ENCODE measurements at regions not wholly inside any gene's neighbourhood (a gene's known extent, or its start where the extent isn't known, plus 50 kb on each side); places are given as distances from the start of the nearest gene placed in this dataset.

DNA sequence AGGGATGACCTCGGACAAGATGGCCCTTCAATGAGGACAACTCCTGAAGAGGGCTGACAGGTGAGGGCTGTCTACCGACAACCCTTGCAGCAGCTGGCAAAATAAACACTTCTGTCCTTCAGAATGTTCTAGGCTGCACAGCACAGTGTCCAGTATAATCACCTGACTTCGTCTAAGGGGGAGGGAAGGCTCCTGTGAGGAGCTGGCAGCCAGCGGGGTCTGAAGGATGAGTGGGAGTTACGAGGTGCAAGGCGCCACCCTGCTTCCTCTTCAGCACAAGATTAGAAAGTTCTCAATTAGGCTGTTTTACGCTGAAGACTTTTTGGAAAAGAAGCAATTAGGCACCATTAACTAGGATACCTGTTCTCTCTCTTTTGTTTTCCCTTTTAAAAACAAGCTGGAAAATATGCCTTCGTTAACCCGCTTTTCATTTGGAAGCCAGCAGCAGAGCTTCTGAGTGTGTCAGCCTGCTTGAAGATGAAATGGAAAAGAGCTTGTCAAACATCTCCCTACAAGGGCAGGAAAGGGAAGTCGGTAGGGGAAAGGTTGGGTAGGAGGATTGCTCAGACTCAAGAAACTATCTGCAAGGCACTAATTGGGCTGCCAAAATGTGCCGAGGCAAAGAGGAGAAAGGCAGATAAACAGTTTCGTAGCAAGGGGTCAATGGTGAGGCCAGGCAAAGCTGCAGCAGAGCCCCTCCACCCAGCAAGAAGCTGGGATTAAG is 592.2 kb upstream of the CADM1 start:
- DNase-seq = no peak

DNA sequence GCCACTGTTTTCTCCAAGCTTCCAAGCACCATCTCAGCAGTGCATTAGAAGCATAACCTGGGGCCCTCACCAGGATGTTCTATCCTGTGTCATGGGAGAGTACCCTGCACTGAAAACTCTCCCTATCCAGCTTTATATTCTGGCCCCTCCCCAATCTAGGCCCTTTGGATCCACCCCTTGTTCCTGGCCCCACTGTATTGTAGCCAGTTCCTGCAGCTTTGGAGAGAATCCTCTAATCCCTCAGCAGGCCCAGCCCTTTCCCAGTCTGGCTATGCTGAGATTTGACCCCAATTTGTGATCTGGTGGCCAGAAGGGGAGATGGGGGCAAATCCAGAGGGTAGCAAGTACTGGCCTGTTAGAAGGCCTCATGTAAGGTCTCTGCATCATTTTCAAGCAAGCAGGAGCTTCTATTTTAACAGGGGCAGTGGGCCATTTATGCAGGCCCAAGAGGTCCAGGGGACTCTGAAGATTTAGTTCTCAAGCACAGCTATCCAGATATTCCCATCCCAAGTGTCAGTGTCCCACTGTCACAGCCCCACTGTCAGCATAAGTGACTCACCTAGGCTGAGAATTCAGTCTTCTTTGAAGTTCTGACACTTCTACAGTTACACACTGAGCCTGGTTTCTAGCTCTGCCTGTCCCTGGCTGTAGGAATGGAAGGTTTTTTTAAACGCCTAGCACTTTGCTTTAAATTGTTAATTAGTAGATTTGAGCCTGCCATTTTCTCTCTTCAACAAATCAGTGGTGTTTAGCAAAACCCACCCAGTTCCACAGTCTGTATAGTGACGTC is 589.5 kb upstream of the CADM1 start:
- no peak for DNase-seq

DNA sequence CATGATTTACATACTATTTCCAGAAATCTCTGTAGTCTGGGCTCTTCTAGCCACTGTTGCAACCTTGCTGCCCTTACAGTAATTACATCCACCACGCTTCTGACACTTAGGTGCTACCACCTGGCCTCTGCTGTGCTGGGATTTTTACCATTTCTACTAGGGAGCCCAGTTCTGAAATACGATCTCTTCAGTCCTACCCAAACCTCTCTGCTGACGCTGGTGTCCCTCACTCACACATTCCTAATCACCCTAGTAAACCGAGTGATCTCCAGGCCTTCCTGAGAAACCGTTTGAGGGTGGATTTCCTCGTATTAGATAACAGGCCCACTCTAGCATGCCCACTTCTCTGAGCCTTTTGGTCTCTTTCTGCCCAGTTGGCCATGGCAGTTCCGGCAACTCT is 588.9 kb upstream of the CADM1 start:
- DNase-seq = no peak

DNA sequence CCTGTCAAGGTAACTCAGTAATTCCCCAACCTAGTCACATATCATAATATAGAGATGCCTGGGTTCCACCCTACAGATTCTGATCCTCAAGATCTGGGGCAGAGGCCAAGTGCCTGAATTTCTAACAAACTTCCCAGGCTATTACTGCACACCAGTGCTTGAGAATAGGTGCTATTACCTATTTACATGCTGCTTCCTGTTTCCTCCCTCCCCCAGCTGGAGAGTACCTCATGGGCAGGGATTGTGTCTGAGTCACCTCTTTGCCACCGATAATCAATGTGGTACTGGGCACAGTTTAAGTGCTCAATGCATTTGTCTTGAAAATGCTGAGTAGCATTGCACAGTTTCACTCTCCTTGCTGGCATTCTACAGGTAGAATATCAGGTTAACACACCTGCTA is 582.2 kb upstream of the CADM1 start:
- no peak for DNase-seq

DNA sequence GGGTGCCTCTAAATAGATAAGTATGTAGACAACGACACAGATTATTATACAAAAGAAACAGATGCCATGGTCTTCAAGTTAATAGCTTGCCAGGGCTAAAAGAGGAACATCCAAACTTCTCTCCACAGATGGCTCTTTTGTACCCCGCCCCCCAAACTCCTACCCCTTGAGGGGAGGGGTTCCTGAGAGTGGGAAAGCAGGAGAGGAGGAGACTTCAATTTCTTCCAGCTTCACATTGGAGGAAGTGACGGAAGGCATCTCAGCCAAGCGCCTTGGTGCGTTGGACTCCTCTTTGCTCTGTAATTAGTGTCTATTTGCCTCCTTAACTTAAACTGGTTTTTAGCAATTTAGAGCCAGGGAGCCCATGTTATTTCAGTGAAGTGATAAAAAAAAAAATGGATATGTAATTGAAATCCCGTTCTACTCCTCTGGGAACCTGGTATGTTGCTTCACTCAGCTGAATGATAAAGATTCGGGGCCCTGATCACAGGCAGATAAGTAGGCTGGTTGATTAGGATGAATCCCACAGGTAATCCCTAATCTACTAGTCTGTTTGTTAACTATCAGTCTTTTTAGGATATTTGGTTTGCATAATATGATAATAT is 580.9 kb upstream of the CADM1 start:
- no peak for DNase-seq

DNA sequence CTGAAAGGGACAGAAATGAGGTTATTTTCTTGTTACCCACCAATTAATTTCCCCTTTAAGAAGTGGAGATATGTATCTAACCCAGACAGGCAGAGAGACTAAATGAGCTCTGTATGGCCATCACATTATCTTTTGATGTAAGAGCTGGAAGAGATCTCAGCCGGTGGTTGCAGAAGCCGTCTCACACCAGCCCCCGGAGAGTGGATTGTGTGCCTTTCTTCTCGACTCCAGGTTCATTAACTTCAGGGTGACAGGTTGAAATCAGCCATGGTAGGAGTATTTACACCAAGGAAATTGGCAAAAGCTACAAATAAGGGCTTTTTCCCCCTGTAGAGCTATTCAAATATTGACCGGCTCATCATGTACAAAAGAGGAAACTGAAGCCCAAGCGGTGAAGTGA is 580.3 kb upstream of the CADM1 start:
- DNase-seq = no peak

DNA sequence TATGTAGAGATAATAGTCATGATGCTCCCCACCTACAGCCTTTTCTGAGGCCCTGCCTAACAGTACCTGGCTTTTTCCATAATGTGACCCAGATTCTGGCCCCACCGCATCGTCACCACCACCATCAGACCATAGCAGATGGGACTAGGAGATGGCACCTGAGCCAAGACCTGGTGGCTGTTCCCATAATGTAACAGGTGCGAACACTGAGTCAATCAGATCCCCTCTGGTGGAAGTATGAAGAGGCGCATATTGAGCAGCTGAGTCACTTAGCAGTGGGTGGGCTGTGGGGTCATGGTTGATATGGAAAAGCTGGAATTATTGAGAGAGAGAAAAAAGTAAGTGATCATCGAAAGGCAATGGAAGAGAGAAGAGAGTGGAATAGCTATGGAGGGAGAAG is 578.0 kb upstream of the CADM1 start:
- no peak for DNase-seq

DNA sequence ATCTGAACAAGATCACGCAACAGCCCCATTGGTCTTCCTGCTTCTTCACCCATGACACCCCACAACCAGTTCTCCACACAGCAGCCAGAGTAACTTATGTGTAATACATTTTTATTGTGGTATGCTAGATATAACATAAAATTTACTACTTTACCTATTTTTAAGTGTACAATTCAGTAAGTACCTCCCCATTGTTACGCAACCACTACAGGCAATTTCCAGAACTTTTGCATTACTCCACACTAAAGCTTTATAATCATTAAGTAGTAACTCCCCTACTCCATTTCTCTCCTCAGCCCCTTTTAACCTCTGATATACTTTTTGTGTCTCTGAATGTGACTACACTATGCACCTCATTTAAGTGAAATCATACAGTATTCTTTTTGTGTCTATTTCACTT is 575.4 kb upstream of the CADM1 start:
- DNase-seq = no peak

DNA sequence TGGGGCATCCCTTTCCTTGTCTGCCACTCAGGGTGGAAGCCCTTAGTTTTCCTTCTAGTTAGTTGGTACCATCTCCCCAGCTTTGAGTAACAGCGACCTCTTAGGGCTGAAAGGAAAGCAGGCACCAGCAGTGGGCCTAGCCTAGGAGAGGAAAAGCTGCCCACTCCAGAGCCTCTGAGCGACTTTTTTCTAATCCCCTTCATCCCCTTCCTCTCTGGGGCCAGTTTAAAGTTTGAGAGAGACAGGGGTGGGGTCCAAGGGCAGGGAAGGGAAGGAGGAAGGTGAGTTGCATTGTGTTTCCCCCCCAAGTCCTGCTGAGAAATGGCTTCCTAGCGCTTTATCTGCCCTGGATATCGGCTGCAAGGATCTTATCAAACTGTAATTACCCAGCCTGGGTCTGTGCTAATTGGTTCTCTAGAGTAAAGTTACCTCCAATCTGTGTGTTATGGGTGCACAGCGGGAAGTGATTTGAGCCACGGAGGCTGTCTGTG is 573.9 kb upstream of the CADM1 start:
- DNase-seq = no peak

DNA sequence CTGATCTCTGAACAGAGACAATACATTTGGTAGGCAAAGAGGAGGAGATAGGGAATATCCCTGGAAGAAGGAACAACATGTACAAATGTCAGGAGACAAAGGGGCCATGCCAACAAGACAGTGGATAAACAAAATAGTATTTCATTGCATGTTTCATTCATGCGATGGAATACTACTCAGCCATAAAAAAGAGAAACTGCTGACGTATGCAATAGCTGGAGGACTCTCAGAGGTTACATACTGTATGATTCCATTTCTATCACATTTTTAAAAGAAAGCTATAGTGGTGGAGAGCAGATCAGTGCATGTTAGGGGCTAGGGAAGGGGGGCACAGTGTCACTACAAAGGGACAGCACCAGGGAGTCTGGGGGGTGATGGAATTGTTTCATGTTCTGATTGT is 572.9 kb upstream of the CADM1 start:
- no peak for DNase-seq

DNA sequence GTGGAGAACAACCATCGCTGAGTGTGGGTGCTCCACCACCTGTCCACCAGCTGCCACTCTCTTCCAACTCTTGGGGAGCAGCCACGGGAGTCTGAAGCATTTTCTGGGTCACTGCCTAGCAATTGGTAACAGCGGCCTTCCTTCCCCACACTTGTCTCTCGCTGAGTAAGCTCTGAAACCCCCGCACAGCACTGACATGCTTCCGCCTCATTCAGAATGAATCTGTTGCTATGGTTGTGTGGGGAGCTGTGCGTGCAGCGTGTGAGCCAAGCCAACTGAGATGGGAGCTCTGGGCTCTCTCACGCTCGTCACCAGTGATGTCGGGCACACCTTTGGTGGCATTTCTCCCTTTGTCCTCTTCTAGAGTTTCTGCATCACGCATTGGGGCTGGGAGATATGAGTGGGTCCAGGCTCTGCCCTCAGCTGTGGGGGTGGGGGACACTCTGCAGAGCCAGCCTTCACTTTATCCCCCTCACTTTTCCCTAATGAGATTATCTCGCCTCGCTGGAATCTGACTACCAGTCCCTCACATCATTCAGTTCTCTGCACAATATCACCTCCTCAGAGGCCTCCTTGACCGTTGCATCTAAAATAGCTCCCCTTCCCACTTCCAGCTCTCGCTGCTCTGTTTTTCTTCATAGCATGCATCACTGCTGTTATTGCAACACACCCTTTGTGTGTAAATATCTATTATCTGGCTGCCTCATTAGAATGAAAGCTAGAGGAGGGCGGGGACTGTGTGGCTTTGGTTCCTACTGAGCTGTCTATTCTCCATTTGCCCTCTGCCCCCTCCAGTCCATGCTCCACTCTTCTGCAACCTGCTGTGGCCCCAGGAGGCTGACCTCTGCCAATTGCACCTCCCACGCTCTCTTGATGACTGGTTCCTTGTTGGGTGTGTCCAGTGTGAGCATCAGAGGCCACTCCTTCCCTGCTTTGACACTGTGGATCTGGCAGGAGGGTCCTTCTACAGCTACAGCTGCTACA is 569.9 kb upstream of the CADM1 start:
- no peak for DNase-seq

DNA sequence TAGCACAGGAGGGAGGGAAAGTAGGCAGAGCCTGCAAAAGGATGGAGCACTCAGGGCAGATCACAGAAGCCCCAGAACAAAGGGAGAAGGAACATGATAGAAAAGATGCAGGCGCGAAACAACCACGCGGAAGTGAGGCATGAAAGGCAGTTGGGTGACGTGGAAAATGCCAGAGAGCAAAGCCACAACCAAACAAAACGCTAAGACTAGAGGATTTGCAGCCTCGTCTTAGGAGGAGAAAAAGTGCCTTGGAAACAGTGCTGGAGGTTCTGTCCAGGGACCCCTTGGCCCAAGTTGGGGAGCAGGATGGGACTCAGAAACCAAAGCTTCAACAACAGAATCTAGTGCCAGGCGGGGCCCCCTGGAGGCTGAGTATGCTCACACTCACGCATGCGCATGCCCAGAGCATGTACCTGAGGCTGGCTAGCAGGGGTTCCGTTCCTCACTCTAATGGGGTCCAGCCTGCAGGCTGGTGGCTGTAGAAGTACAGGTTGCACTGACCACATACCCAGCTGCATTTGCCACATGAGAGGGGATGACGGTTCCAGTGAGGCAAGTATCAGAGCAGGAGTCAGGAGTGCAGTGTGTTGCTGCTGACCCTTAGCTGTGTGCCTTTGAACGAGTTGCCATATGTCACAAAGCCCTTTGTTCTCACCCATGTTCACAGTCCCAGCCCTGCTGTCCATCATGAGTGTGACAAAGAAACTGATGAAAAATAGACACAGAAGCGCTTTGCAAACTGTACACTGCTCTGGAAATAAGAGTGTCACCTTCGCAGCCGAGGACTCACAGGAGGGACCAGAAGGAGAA is 568.6 kb upstream of the CADM1 start:
- DNase-seq = no peak

DNA sequence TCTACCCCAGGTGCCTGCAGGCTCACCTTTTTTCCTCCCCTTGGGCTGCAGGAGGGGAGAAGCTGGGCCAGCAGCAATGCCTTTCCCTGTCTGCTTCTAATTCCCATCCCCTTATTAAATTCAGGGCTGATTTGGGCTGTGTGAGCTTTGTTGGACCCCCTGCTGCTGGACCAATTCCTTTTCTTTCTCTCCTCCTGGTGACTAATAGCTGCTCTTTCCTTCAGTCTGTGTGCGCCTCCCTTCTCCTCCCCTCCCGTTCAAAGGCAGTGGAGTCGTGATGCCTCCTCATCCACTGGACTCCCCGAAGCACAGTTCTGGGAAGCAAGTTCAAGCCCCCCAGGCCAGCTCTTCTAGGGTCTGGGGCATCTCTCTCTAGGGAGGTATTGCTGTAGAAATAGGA is 567.9 kb upstream of the CADM1 start:
- DNase-seq = no peak

DNA sequence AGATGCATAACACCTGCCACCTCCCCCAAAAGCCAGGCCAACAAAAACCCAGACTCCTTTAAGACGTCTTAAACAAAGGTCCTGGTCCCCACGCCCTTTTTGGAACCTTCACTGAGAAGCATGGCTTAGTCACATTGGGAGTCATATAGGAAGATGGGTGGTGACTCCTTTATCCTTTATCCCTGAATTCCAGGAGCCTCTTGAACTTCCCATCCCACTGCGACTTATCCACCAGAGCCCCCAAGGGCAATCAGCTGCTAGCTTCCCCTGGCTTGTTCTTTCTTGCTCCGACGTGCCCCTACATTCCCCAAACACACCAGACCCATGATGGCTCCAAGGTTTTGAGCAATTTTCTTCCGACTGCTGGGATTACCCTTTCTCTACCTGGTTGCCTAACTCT is 567.0 kb upstream of the CADM1 start:
- DNase-seq = no peak

DNA sequence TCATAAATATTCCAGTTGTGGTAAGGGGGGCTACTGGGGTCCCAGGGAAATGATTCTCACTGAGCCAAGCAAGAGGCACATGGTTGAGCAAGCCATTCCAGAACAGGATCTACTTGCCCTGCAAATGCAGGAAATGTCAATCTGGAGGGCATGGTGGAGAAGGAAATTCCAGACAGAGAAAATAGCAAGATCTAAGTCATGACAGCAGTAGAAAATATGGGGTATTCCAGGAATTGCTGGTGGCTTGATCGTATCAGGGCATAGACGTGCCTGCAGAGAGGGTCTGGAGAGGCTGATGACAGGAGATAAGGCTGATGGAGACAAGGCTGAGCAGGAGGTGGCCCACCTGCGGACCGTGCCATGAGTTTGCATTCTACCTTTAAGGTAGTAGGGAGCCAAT is 566.3 kb upstream of the CADM1 start:
- DNase-seq = no peak

DNA sequence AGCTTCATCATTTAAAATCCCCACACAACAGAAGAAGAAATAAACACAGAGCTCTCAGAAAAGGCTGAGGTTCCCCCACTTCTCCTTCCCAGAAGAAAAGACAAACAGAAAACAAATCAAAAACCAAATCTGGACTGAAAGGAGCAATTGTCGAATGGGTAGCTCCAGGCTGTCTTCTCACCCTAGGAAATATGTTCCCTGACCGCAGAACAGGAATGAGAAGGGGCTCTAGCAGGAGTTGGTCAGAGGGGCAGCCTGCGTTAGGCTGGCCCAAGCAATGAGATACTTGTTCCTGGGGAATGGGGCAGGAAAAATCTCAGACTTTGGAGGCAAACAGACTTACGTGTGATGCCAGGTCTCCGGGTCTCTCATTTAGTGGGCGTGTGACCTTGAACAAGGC is 562.6 kb upstream of the CADM1 start:
- no peak for DNase-seq

DNA sequence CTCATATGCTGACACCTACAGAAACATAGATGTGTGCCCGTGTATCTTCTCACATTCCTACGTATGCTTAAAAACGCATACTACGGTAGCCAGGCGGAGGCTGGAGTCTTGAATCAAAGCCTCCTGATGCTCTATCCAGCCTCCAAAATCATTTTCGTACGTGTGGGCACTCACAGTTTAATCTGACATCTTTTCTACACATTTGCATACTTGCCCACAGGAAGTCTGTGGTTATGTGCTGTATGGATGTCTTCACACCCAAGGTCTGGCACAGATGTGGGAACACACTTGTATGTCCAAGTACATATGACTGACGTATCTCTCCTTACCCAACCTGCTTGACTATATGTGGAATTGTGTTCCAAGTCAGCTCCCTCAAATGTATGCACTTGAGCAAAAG is 561.8 kb upstream of the CADM1 start:
- DNase-seq = no peak

DNA sequence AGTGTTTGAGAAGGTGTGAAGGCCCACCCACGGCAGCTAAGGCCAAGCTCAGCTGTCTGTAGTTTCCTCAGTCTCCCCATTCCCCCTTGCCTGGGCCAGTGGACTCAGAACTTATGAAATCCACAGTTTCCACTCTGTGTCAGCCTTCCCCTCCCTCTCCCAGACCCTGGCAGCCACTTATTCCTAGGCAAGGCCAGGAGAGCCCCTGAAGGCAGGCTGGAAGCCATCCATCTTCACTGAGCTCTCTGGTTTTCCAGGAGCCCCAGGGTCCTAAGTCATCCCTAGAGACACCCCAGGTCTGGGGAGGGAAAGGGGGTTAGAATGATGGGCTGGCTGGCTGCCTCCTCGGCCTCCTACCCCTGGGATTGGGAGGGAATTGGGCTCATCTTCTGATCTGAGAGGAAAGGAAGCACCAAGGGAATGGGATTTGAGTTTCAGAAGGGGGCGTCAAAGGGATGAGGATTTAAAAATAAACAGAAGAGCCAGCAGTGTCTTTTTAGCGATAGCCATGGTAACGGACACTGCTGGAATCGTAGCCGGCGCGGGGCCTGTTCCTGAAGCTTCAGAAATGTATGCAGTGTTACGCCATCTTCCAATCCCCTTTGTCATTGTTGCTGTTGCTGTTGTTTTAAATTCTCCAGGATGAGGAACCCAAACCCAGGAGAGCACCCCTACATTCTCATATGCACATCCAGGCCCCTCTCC is 561.1 kb upstream of the CADM1 start:
- no peak for DNase-seq

DNA sequence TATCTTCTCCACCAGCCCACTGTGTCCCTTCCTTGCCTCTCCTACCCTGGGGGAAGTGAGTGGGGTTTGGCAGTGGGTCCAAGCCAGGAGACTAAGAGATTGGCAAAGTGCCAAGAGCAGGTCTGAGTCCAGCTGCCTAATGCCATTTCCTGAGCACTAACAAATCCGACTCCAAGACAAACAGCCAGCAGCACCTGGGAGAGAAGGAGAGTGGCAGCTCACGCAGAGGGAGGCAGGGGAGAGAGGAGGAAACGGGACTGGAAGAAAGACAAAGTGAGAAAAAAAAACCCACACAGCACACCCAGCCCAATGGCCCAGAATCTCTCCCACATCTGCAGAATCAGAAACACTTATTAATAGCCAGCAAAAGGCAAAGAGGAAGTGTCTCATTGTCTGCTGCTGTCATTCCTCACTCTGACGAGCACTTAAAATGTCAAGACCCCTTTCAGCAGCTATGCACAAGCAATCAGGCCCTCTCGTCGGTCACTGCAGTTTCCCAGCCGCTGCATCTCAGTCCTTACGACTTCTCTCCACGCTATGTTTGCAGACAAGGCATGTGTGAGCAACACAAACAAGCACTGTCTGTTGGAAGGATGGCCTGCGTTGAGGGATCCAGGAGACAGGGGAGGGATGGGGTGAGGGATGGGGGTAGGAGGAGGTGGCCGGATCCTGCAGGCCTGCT is 558.4 kb upstream of the CADM1 start:
- DNase-seq = no peak

DNA sequence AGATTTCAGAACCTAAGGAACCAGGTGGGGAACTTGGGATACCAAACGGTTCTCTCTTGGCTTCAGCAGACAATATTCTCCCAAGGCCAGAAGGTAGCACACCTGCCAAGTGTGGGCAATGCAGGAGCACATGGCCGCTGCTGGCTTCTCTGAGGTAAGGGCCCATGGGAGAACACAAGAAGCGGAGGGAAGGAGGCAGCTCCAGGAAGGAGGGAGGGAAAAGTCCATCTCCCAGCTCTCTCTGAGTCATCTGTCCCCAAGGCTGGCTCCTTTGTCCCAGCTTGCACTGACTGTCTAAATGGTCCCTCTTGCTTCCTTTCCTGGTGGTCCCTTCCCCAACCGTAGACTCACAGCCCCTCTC is 557.9 kb upstream of the CADM1 start:
- no peak for DNase-seq

DNA sequence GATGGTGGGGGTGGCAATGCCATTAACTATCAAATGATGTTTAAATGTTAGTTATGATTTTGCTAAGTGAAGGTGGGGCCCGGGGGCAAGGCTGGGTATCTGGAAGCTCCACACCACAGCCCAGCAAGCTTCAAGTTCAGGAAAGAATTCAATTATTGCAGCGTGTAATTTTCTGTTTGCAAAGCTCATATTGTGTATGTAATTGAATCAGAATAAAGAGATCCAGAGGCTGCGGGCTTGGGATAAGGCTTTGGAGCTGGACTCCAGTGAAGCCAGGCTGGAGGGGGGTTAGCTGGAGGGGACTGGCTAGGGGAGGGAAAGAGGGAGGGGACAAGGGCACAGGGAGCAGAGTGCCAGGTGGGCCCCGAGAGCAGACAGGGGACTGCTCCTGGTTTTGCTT is 557.1 kb upstream of the CADM1 start:
- no peak for DNase-seq
